ENCODE measurements at regions not wholly inside any gene's neighbourhood (a gene's known extent, or its start where the extent isn't known, plus 50 kb on each side); places are given as distances from the start of the nearest gene placed in this dataset.

DNA sequence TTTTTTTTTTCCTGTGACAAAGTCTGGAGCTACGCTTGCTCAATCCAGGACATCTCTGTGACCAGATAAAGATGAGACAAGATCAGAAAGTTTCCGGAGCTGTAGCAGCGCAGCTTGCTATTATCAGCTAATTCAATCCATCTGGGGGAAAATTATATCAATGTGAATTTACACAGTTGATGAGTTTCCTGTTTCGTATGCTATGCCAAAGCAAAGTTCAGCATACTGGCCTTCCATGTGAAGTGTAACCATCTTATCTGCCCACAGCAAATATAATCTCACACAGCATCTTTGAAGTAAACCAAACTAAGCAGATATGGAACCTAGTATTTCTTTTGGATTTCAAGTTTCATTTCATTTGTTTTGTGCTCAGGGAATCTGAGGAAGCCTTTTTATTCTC is 1767.7 kb downstream of the EFNA5 start:
- TF ChIP-seq SIN3A (IDR thresholded peaks at IDR 0.05; ENCODE audit: low read depth) (no peak), JUND (IDR thresholded peaks at IDR 0.05) (no peak), POLR2A (IDR thresholded peaks at IDR 0.05; ENCODE audit: borderline replicate concordance, extremely low read depth, insufficient read depth, insufficient read length) (no peak), EZH2 (IDR thresholded peaks at IDR 0.05) (no peak)
- TF ChIP-seq, protein P1, sequence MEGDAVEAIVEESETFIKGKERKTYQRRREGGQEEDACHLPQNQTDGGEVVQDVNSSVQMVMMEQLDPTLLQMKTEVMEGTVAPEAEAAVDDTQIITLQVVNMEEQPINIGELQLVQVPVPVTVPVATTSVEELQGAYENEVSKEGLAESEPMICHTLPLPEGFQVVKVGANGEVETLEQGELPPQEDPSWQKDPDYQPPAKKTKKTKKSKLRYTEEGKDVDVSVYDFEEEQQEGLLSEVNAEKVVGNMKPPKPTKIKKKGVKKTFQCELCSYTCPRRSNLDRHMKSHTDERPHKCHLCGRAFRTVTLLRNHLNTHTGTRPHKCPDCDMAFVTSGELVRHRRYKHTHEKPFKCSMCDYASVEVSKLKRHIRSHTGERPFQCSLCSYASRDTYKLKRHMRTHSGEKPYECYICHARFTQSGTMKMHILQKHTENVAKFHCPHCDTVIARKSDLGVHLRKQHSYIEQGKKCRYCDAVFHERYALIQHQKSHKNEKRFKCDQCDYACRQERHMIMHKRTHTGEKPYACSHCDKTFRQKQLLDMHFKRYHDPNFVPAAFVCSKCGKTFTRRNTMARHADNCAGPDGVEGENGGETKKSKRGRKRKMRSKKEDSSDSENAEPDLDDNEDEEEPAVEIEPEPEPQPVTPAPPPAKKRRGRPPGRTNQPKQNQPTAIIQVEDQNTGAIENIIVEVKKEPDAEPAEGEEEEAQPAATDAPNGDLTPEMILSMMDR (IDR thresholded peaks at IDR 0.05 in 2 of 3, conservative IDR thresholded peaks at IDR 0.05 in 1 of 3; ENCODE audit: borderline replicate concordance in 1 of 3, insufficient read depth in 1 of 3, low read depth in 2 of 3, low read length in 2 of 3) = no peak
- TF ChIP-seq, protein P2, sequence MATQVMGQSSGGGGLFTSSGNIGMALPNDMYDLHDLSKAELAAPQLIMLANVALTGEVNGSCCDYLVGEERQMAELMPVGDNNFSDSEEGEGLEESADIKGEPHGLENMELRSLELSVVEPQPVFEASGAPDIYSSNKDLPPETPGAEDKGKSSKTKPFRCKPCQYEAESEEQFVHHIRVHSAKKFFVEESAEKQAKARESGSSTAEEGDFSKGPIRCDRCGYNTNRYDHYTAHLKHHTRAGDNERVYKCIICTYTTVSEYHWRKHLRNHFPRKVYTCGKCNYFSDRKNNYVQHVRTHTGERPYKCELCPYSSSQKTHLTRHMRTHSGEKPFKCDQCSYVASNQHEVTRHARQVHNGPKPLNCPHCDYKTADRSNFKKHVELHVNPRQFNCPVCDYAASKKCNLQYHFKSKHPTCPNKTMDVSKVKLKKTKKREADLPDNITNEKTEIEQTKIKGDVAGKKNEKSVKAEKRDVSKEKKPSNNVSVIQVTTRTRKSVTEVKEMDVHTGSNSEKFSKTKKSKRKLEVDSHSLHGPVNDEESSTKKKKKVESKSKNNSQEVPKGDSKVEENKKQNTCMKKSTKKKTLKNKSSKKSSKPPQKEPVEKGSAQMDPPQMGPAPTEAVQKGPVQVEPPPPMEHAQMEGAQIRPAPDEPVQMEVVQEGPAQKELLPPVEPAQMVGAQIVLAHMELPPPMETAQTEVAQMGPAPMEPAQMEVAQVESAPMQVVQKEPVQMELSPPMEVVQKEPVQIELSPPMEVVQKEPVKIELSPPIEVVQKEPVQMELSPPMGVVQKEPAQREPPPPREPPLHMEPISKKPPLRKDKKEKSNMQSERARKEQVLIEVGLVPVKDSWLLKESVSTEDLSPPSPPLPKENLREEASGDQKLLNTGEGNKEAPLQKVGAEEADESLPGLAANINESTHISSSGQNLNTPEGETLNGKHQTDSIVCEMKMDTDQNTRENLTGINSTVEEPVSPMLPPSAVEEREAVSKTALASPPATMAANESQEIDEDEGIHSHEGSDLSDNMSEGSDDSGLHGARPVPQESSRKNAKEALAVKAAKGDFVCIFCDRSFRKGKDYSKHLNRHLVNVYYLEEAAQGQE (IDR thresholded peaks at IDR 0.05; ENCODE audit: low read depth) = no peak

Measured in HCT116 (cell line).